Hematopoietic multipotent progenitor cell treated with erythropoietin and hydrocortisone succinate and interleukin-3 and kit ligand, for 4 days (in vitro differentiated cells): ENCODE measurements at regions not wholly inside any gene's neighbourhood (a gene's known extent, or its start where the extent isn't known, plus 50 kb on each side); places are given as distances from the start of the nearest gene placed in this dataset.

ENCODE experiments used
- DNase-seq: peaks from one replicate; pipeline ENCODE4 v3.0.0-alpha.2; 2015

DNA sequence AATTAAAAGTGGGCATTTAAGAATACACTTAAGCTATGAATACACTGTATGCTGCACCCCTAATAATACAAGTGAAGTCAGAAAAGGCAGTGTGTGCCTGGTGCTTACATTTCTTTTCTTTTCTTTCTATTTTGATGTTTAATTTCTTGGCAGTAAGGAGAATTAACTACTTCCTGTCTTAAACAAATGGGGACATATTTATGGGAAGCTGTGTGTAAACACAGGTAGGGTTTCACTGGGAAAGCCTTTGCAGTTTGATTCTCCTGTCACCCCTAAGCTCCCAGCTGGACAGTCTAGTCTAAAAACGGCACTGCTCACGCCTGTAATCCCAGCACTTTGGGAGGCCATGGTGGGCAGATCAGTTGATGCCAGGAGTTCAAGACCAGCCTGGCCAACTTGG lies 146.0 kb downstream of the MIS18A start:
- no peak for DNase-seq

DNA sequence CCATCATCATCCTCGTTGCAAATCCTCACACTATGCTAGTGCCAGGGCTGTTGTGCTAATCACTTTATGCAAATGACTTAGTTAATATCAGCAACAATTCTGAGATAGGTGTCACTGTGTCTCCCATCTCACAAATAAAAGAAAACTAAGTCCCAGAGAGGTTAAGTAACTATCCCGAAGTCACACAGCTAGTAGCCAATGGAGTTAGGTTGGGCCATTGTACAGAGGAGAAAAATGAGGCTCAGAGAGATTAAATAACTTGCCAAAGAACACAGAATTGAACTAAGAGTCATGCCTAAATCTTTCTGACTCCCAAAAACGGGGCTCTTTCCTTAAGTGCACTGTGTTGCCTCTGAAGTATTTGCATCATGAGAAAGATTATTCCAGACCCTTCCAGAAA lies 146.4 kb downstream of the MIS18A start:
- no peak for DNase-seq

DNA sequence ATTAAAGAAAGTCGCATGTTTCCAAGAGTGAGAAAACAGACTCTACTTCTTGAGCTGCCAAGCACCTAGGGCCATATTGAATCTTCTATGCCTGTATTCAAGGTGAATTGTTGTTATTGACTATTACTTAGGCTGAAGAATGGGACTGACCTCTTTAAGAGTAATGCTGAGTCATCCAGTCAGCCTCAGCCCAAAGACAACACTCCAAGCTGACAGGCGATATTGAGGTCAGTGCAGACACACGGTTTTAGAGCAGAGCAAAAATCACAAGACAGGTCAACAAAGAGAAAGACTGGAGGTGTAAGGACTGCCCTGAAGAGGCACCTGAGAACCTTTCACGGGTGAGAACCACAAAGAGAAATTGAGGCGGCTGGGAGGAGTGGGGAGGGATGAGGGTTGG lies 146.9 kb downstream of the MIS18A start:
- no peak for DNase-seq

DNA sequence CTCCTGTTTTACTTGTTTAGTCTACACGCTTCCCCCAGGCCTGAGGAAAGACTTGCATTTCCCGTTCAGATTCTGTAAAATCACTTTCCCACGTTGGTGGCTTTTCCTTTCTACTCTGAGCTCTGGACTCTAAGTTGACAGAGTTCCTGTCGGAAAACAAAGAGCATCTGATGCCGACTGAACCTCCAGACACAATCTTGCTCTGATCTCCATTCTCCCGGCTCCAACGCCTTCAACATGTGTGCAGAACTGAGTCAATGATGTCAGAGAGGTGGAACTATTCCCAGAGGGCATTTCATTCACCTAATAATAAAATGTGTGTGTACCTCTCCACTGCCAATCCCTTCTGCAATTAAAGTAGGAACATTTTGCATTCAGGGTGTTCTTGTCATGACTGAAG lies 147.7 kb downstream of the MIS18A start:
- no peak for DNase-seq

DNA sequence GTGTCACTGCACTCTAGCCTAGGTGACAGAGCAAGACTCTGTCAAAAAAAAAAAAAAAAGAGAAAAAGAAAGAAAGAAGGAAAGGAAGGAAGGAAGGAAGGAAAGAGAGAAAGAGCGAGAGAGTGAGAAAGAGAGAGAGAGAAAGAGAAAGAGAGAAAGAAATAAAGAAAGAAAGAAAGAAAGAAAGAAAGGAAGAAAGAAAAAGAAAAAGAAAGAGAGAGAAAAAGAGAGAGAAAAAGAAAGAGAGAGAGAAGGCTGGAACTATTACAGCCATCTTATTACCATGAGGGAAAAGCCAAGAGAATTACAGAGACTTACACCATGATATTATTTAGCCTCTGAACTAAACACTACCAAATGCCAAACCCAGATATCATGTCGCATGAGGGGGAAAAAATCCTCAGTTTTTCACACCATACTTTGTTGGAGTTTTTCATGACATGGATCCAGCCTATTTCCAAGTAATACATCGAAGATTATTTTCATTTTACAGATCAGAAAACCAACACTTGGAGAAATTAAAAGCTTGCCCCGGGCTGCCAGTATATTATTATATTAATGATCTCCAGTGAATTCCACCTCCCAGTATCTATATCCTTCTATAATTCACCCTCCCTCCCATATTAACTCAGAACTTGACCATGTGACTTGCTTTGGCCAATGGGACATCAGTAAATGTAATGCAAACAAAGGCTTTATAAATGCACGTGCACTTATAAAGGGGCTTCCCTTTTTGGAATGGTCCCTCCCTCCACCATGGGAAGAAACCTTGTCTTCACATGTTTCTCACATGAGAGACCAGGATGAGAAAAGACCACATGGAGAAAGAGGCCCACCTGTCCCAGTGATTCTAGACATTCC lies 148.6 kb downstream of the MIS18A start:
- no peak for DNase-seq

DNA sequence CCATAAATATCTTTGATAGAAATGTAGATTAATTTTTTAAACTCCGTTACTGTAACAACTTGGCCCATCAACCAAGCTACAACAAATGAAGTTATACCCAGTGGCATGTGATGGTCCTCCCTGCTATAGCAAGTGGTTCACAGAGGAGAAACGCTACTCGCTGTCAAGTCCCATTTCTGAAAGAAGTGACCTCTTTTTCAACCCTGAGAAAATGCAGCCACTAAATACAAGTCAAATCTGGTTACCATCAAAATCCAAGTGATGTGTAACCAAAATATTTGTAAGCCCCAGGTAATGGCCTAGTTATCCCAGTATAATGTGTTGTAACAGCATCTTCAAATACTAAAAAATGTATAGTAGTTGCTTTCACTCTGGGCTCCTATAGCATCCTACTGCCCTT lies 151.8 kb downstream of the MIS18A start:
- DNase-seq: no peak

DNA sequence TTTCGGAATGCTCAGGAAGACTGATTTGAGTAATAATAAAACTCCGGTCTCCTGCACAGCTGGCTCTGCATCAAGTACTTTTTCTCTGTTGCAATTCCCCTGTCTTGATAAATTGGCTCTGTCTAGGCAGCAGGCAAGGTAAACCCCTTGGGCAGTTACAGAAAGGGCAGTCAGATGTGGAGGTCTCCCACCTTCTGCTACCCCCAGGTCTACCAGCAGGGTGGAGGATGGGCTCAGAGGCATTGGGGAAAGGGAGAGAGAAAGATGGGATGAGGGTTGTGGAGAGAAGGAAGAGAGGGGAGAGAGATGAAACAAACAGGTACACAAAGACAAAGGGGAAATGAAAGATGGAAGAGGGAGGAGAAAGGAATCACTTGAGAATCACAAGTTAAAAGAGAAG lies 156.8 kb downstream of the MIS18A start:
- DNase-seq: no peak

DNA sequence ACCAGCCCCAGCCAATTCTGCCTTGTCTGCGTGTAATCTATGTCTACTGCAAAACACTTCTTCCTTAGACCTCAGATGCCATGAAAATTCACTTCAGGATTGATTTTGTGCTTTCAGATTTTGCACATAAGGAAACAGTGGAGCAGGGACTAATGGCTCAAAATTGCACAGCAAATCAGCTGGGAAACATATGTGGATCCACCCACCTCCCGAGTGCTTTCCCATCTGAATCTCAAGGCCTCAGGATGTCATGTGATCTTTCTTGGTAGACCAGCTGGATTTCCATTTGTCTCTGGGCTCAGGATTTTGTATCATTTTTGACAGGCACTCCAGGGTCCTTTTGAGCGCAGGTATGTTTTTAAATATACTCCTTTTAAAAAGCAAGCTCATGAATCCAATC lies 158.6 kb downstream of the MIS18A start:
- no peak for DNase-seq

DNA sequence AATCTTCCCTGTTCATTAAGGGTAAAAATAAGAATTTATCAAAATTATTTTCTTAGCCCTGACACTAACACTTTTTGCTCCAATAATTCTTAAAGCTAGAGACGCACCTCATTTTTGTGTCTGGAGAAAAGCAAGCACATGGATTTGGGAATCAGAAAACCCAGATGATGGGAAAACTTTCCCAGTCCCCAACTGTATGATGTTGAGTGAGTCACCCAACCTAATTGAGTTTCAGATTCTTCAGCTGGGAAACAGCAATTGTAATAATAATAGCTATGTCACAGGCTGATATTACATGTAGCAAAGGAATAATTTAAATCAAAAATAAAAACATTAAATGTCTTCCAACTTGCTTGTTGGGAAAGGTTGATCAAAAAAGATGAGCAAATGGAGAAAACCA lies 159.0 kb downstream of the MIS18A start:
- no peak for DNase-seq

DNA sequence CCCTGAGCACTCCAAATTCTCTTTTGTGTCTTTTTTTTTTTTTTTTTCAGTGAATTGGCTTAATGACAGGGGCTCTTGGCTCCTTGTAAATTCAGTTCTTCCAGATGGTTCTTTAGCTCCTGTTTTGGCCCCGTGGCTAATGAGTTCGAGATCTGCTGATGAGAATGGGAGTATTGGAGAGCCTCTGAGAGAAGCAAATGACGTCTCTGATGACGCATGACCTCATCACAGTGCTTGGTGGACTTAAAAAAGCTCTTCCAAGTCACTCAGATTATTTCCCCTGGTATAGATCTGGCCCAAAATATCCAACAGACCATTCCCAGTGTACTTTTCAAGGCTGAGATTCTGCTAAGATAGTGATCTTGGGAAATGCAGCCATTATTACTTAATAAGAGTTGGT lies 159.5 kb downstream of the MIS18A start:
- DNase-seq: no peak

DNA sequence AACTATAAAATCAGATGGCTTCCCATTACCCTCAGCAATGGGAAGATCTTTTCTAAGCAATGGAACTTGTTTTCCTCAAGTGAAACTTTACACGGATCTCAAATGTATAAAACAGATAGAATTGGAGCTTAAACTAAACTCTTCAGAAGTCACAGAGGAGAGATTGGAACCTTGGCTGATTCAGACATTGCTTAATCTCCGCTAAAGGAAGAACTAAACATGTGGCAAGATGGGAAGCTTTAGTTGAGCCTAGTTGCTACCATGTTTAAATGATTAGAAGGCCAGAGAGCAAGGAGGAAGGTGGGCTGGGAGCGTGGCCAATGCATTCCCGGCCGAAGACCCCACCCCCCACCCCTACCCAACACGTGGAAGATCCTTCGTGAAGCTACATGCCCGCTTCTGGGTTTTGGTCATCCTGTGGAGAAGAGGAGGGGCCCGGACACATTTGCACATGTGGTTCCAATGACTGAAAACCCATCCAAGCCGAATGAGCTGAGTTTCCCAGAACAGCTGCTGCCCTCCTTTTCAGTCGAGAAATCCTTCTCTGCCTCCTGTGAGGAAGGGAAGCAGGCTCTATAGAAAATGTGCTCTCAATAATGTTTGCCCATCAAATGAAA lies 164.3 kb downstream of the MIS18A start:
- no peak for DNase-seq

DNA sequence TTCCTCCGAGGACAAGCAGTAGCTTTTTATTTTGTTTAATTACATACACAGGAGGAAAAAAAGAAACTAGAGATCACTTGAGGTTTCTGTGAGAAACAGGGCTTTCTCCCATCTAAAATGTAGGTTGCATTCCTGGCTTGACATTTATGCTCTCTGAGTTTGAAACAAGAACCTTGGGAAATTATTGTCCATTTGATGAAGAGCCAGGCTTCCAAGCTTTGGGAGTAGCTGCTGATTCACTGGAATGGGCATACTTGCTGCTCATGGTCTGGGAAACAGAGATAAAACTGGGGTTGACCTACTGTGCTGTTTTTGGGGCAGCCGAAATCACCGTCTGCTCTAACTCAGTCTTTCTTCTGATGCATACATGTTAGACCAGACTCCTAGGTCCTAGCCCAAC lies 165.4 kb downstream of the MIS18A start:
- no peak for DNase-seq

DNA sequence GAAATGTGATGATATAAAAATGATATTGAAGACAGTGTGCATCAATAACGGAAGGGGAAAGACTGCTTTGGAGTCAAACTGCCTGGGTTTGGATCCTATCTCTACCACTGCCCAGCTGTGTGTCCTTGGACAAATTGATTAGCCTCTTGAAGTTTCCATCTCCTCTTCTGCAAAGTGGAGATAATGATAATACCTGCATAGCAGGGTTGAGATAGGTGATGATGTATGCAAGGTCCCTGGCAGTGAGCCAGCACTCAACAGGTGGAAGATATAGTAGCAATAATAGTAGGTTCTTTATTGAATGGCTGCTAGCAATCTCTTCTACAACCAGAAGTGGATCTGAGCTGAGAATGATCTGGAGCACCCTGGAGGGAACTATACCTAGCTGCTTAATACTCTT lies 166.7 kb downstream of the MIS18A start:
- no peak for DNase-seq

DNA sequence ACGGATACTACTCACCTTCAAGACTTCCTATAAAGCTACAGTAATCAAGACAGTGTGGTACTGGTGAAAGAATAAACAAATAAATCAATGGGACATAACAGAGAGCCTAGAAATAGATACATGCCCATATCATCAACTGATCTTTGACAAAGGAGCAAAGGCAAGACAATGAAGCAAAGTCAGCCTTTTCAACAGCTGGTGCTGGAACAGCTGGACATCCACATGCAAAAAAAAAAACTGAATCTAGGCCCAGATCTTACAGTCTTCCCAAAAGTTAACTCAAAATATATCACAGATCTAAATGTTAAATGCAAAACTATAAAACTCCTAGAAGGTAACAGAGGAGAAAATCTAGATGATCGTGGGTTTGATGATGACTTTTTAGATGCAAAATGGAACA lies 170.3 kb downstream of the MIS18A start:
- no peak for DNase-seq

DNA sequence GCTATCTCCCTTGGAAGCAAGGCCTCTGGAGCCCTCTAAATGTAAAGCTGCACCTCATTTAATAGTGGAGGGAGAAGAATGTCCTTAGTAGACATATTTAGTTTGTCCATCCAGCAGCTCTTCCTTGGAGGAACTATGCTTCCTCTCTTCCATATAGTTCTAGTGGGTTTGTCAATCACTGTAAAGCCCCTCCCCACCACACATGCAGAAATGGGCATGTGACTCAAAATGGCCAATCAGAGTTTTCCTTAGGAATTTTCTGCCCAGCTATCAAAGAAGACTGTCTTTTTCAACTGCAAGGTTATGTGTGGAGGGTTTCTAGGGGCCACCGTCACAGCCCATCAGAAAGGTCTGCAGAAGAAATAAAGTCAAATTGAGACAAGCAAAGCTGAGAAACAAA lies 175.5 kb downstream of the MIS18A start:
- no peak for DNase-seq

DNA sequence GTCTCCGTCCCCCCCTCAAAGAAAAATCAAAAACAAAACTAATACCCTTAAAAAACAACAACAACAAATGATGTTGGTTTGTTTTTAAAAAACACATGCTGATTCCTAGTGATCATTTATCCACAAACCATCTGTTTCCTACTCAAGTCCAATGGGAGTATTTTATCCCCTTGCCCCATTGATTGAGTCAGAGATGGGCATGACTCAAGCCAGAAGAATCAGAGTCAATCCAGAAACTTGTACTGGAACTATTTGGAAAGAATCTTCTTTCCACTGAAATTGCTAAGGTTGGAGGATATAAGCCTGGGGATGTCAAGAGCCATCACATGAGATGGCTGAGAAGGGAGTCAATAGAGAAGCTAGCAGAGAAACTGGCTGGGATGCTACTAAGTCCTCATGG lies 176.4 kb downstream of the MIS18A start:
- DNase-seq: no peak

DNA sequence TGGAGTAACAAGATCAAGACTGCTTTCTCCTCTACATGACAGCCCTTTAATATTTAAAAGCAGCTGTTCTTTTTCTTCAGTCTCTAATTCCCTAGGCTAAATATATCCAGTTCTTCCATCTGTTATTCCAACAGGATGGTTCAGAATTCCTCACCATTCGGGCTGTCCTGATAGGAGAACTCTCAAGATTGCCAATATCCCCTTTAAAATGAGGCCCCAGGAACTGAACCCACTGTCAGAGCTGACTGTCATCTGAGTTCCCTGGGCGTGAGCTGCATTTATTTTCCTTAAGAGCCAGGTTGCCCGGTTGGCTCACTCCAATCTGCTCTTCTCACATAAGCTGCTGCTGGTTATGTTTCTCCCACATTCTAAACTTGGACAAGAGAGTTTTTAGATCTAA lies 177.6 kb downstream of the MIS18A start:
- DNase-seq: no peak

DNA sequence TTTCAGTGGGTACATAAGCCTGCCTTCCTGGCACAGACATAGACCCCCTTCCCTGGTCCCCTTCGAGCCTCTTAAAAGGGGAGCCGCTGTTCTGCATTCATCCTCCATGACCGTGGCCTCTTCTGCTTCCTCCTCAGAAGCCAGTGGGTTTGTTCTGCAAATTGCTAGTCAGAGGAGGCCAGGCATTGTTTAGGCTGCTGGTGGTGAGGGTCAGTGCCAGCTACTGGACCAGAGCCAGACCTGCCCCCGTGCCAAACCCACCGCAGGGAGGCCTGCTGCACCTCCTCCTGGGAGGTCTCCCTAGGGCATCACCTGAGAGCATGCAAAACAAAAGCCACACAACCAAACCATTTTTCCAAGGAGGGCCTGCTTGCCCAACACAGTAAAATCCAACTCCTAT lies 178.4 kb downstream of the MIS18A start:
- DNase-seq: no peak

DNA sequence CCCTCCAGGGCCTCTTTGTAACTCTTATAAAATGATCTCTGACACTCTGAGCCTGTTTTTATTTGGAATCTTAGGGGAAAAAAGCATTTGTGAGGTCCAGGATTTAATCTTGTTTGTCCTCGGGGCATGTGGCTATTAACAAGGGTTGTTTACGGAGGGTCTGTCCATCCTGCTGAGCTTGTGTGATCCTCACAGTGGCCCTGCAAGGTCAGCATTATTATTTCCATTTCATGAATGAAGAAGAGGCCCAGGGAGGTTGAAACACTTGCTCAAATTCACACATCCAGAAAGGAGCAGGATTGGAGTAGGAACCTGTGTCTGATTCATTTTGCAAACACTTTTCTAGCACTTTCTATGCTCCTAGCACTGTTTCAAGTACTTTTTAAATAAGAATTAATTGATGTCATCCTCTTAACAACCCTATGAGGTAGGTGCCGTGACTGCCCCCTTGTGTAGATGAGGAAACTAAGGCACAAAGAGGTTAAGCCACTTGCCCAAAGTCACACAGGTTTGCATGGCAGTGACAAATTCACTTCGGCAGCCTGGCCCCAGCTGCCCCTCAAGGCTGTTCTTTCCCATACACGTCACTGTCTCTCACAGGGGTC lies 178.9 kb downstream of the MIS18A start:
- peak; percentile 3 for DNase-seq

DNA sequence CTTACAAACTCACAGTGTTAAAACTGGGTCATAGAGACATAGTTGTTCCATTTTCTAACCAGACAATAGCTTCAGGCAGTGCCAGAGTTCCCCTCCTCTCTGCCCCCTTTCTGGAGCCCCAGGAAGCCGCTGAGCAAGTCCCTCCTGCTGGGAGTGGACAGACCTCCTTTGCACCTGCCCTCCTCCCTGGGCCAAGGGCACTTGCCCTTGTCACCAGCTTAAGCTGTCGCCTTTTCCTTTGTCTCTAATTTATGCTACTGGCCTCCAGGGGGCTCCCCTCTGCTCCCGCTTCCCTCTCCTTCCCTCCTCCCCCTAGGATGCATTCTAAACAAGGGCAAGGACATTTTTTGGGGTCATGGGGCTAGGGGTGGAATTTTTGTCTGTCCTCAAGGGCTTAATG lies 182.4 kb downstream of the MIS18A start:
- peak; percentile 57 for DNase-seq

DNA sequence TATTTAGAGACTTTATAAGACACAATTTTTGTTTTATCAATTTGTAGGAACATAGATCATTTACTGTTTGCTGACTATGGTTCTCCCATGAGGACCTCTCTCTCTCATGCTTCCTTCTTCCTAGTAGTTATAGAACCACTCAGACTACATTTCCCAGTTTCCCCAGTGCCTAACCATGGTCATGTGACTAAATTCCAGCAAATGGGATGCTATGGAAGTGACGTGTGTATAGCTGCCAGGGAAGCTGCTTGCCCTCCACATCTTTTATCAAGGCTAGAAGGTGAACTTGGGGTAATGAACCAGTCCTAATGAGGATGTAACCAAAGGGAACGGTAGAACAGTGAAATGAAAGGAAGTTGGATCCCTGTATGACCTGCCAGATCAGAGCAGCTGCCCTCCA lies 184.0 kb downstream of the MIS18A start:
- no peak for DNase-seq

DNA sequence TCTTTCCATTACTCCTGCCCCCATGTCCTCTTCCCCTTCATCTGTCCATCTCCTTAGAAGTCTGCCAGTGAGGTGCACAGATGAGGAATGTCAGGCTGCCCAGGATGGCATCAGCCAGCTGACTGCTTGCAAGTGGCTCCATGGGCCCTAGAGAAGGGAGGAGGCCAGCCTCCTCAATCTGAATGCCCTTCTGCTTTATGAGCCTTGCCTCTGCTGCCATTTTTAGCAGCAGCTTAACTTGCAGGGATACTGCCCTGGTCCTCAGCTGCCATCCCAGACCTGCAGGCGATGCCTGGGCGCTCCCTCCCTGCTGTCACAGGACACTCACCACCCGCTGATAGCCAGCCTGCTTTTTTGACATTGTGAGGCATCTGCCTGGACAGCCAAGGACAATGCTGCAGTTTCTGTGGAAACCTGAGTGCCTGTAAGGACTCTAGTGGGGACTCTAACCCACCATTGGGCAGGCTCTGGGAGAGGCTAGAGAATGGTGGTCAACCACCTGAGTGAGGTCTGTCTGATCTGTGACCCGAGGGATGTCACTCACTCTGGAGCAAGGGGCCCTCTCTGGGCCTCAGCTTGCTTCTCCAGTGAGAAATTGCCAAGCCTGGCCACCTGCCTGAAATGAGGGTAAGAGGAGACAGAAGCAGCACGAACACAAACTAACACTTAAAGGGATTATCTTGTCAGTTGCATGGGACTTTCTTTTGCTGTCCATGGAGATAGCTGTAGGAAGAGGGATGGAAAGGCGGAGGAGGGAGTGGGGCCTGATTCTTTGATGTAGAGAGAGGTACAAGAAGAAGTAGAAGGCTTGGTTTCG lies 185.0 kb downstream of the MIS18A start:
- no peak for DNase-seq

DNA sequence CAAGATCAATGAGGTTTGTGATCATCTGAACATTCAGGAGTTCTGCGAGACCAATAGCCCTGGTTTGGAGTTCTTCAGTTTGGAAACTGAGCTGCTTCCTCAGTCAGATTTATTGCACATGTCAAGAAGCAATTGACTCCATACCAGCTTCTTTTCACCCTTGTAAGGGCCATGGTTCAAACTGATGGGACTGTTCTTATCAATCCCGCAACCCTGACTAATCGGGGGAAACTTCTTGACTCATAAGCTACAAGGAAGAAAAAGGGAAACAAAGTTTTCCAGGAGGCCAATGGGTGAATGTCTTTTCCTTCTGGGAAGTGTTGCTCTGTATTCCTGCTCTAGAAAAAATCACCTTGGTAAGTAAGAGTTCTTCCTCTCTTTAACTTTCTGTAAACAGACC lies 187.9 kb downstream of the MIS18A start:
- DNase-seq: no peak

DNA sequence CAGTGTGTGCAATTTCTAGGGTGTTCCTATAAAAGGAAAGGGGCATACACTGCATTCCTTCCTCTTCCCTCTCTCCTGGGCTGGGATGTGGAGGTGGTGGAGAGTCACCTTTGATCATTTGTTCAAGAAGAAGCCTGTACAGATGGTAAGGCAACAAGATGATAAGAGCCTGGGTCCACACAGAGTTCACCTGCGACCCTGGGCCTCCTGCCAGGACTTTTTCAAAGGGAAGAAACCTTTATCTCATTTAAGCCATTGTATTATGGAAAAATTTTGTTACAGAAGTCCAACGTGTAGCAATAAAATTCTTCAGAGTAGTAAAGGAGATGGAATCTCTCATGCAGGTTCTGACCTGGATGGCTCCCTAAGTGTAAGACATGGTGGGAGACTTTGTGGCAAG lies 189.1 kb downstream of the MIS18A start:
- no peak for DNase-seq
